NCI-H526 treated with DMSO at 0.1 percent for 48 hours (cell line): ENCODE measurements at regions not wholly inside any gene's neighbourhood (a gene's known extent, or its start where the extent isn't known, plus 50 kb on each side); places are given as distances from the start of the nearest gene placed in this dataset.

Experiments
- DNase-seq: peaks from one replicate; lab custom pipeline; 2025; lab: John Stamatoyannopoulos, UW

GRCh38 chr17:5819921-5820685 is 235.8 kb upstream of the NLRP1 start:
- no peak for DNase-seq

- no peak for DNase-seq
These were observed 236.6 kb upstream of the NLRP1 start for GRCh38 chr17:5820721-5821456.

DNA sequence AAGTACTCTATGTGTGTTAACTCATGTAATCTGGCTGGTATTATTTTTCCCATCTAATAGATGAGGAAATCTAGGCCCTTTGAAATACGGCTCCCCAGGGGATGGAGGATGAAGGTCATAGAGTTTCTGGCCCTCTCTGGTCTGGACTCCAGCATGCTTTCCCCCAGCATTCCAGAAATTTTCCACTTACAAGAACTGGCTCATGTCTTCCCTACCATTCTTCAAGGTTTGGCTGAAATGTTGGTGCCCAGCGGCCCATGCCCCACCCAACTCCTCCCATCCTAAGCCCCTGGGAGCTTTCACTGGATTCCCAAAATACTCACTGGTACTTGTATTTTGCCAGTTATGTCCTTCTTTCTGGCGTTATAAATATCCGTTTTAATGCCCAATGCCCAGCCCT is 237.5 kb upstream of the NLRP1 start:
- no peak for DNase-seq

- DNase-seq, result no peak
These were observed 238.2 kb upstream of the NLRP1 start for GRCh38 chr17:5822281-5823060.

DNA sequence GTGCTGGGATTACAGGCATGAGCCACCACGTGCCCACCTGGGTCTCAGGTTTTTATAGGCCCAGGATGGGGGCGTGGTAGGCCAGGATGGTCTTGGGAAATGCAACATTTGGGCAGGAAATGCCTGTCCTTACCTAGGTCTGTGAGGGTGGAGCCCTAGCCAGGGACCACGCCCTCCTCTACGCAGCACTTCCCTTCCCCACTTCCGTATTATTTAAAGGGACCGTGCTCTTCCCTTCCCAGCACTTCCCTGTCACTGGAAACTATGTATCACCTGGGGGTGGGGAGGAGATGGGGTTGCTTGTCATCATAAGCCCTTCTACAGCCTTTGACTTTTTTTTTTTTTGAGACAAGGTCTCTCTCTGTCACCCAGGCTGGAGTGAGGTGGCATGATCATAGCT is 238.9 kb upstream of the NLRP1 start:
- no peak for DNase-seq

- DNase-seq, result no peak
These were observed 241.5 kb upstream of the NLRP1 start for GRCh38 chr17:5825717-5826330.

DNA sequence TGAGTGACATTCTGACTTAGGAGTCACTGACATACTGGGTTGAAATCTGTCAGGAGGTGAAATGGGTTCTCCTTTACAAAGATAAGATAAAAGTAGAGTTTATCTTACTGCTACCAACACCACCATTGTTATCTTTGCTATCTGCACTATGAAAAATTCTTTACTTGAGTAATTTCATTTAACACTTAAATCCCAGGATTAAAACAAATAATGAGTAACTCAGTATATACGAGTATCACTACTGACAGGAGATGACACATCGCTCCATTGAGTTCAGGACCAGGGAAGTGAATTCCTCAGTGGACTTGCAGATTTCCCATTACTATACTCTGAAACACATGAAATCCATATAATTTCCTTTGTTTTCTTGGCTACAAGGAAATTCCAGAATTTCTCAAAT is 242.1 kb upstream of the NLRP1 start:
- DNase-seq, result no peak

DNA sequence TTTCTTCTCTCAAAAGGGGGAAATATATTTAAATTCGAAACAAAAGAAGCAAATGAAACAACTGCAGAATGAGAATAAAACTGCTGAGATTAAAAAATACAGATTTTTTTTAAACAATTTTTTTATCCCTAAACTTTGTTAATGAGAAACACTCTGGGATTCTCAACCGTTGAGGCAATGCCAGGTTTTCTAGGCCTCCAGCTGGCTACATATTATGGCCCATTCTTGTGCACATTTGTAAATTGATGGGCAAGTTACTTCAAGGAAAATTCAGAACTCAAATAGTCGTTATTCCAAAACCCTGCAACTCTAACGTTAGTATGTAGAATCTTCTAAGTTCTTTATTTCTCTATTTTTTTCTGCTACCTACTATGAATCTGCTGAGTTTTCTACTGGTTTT is 239.3 kb upstream of the WSCD1 start:
- no peak for DNase-seq

DNA sequence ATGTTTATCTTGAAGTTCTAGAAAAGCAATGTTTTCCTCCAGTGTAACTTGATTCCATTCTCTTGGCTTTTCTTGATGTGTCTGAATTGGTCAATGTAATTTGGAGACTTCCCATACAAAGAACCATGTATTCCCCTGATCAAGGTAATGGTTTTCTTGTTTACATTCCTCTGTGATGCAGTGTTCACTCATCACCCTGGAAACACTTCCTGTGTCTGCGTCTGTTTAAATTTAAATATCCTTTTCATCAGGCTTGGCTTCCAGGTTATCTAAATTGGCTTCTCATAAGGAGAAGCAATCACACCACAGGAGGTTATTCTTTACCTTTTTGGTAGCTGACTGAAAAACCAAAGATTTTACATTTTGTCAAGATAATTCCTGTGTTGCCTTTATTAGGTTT is 237.3 kb upstream of the WSCD1 start:
- DNase-seq, result no peak

GRCh38 chr17:5837055-5837491 is 233.1 kb upstream of the WSCD1 start:
- DNase-seq, result no peak

- no peak for DNase-seq
These were observed 231.4 kb upstream of the WSCD1 start for GRCh38 chr17:5838661-5839300.

DNA sequence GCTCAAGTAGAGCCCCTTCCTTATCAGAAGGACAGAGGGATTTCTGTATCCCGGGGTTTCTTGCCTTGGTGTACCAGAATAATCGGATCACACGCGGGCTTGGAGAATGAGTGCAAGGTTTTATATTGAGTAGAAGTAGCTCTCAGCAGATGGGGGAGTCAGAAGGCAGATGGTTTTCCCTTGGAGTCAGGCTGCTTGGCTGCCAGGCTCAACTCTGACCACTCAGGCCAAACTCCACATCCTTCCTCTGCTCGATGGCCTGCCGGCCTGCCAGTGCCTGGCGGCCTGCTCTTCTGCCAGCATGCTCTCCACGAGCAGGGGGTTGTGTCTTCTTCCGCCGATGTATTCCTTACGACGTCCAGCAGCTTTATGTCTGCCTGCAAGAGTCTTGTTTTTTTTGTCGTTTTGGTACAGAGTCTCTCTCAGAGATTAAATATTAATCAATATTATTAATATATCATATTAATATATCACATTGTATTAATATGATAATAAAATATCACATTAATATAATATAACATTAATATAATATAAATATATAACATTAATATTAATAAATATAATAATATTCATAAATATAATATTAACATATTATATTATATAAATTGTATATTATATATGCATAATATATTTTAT is 229.2 kb upstream of the WSCD1 start:
- no peak for DNase-seq

DNA sequence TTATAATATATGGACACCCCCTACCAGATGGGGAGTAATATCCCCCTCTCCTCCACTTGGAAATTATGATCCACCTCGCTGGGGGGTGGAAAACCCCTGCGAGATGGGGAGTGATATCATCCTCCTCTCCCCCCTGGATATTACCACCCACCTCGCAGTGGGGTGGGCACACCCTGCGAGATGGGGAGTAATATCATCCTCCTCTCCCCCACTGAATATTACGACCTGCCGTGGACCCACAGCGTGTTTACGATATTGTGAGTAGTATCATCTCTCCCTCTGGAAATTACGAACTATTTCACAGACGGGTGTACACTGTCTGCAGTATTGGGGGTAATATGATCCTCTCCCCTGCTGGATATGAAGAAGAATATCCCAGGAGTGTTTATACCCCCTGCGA is 228.3 kb upstream of the WSCD1 start:
- no peak for DNase-seq

DNA sequence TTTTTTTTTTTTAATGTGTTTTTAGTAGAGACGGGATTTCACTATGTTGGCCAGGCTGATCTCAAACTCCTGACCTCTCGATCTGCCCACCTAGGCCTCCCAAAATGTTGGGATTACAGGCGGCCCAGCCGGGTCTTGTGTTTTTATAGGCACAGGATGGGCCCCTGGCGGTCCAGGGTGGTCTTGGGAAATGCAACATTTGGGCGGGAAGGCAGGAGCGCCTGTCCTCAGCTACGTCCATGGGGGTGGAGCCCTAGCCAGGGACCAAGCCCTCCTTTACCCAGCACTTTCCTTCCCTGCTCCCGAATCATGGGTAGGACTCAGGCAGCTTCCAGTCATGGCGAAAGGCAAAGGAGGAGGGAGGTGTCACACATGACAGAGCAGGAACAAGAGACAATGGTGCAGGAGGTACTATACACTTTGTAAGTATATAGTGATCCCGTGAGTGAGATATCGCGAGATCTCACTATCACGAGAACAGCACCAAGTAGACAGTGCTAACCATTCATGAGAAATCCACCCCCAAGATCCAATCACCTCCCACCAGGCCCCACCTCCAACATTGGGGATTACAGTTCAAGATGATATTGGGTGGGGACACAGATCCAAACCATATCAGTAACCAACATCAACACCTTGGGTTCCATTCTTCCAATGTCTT is 226.7 kb upstream of the WSCD1 start:
- DNase-seq, result no peak

- no peak for DNase-seq
These were observed 224.2 kb upstream of the WSCD1 start for GRCh38 chr17:5846001-5846400.

DNA sequence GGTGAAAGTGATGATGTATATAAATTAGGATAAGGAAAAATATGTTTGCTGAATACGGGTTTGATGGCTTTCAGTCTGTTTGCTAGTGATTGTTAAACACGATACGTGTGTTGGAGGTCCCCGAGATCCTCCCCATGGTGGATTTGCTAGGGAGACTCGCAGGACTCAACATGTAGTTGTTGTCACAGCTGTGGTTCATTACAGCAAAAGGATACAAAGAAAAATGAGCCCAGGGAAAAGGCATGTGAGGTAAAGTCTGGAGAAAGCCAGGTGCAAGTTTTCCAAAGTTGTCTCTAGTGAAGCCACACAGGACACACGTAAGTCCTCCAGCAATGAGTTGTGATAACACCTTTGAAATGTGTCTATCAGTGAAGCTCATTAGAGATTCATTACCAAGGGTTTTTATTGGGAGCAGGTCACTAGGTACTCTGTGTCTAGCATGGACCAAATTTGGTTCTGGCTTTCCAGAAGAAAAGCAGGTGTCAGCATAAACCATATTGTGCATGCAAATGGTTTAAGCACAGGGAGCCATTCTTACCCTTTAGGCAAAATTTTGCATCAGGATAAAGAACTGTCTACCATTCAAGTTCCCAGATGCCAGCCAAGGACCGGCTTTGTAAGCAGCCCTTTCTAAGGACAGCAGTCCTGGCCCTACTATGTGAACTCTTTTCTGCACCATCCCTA is 215.2 kb upstream of the WSCD1 start:
- DNase-seq, result peak; percentile 18

DNA sequence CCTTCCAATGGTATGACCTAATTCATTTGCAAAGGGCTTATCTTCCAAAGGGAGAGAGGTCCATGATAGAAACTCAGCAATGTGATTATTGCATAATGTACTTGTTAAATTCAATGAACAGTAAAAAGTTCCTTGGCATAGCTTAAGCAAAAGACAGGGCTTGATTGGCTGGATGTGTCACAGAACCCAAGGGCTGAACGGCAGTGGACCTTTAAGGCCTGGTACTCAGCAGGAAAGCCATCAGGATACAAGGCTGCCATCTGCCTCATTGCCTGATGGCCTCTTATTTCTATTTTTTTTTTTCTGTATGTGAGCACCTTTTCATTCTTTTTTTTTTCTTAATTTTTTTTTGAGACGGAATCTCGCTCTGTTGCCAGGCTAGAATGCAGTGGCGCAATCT is 208.9 kb upstream of the WSCD1 start:
- no peak for DNase-seq

DNA sequence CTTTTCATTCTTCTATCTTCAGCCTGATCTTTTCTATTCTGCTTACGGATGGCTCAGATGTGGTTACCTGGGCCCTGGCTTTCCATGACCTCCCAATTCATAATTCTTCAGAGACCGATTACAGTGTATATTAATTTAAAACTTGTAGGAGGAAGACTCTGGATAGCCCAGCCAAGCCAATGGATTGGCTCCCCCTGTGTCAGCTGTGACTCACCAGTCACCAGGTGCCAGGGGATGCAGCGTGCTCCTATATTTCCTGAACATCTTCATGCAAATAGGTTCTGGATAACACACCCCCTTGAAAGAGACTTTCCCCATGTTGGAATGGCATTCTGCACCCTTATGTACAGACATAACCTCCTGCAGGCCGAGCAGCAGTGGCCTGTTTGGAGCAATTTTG is 208.3 kb upstream of the WSCD1 start:
- no peak for DNase-seq

DNA sequence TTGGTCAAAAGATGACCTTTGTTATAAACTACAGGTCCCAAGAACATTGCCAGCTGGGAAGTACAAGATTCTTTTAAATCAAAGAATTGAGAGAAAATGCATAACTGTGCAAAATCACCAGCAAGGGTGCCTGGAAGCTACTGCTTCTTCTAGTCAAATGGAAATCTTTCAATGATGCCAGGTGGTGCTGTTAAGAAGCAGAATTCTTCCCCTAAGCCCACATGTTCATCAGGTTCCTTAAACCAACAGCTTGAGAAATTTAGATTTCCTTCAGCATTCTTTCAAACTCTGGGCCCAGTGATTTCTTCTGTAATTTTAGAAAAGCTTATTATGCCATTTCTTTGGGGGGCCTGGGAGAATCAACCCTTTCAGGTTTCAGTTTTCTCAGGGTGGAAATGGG is 207.8 kb upstream of the WSCD1 start:
- no peak for DNase-seq
